ENCODE measurements at regions not wholly inside any gene's neighbourhood (a gene's known extent, or its start where the extent isn't known, plus 50 kb on each side); places are given as distances from the start of the nearest gene placed in this dataset.

GRCh38 chr11:109730669-109731068 lies 308.7 kb downstream of the C11orf87 start:
- Mint-ChIP-seq H3K27me3 (ENCODE audit: low read depth) (no peaks in the 10 kb centered on the region), H3K27ac (no peak overlapping the region), H3K36me3 (no peaks in the 10 kb centered on the region), H3K4me1 (peaks cover 20% of the 10 kb centered on the region), H3K9me3 (peaks cover 5% of the 10 kb centered on the region), H3K4me3 (no peak overlapping the region)
- TF ChIP-seq CTCF (IDR thresholded peaks at IDR 0.05; ENCODE audit: unreplicated experiment), result no peak
- no peak for DNase-seq (ENCODE audit: low spot score in 2 of 2, unreplicated experiment in 2 of 2)

- no peak overlapping the region for H3K4me3 Mint-ChIP-seq
- no peak for TF ChIP-seq CTCF (IDR thresholded peaks at IDR 0.05; ENCODE audit: unreplicated experiment)
Observed at GRCh38 chr11:109731451-109731850, 309.5 kb downstream of the C11orf87 start.

GRCh38 chr11:109733245-109733644 lies 311.3 kb downstream of the C11orf87 start:
- H3K36me3 Mint-ChIP-seq, result no peaks in the 10 kb centered on the region
- H3K9me3 Mint-ChIP-seq, result peaks cover 5% of the 10 kb centered on the region
- no peak overlapping the region for H3K27ac Mint-ChIP-seq
- DNase-seq (ENCODE audit: low spot score in 2 of 2, unreplicated experiment in 2 of 2), result no peak
- peaks cover 19% of the 10 kb centered on the region for H3K4me1 Mint-ChIP-seq
- no peak for TF ChIP-seq CTCF (IDR thresholded peaks at IDR 0.05; ENCODE audit: unreplicated experiment)
- no peaks in the 10 kb centered on the region for H3K27me3 Mint-ChIP-seq (ENCODE audit: low read depth)
- no peak overlapping the region for H3K4me3 Mint-ChIP-seq

More at GRCh38 chr11:109731451-109731850, 309.5 kb downstream of the C11orf87 start:
- no peak for DNase-seq (ENCODE audit: low spot score in 2 of 2, unreplicated experiment in 2 of 2)
- Mint-ChIP-seq H3K27ac (no peak overlapping the region), H3K36me3 (no peaks in the 10 kb centered on the region), H3K9me3 (peaks cover 5% of the 10 kb centered on the region), H3K4me1 (peaks cover 19% of the 10 kb centered on the region), H3K27me3 (ENCODE audit: low read depth) (no peaks in the 10 kb centered on the region)

- Mint-ChIP-seq H3K27me3 (ENCODE audit: low read depth) (no peaks in the 10 kb centered on the region), H3K9me3 (no peaks in the 10 kb centered on the region), H3K4me3 (no peak overlapping the region), H3K4me1 (peaks cover 19% of the 10 kb centered on the region), H3K36me3 (no peaks in the 10 kb centered on the region), H3K27ac (no peak overlapping the region)
- TF ChIP-seq CTCF (IDR thresholded peaks at IDR 0.05; ENCODE audit: unreplicated experiment), result no peak
- DNase-seq (ENCODE audit: low spot score in 2 of 2, unreplicated experiment in 2 of 2), result no peak
Observed at GRCh38 chr11:109734566-109734965, 312.6 kb downstream of the C11orf87 start.

- no peak overlapping the region for H3K27ac Mint-ChIP-seq
- no peaks in the 10 kb centered on the region for H3K27me3 Mint-ChIP-seq (ENCODE audit: low read depth)
- H3K4me1 Mint-ChIP-seq, result peaks cover 19% of the 10 kb centered on the region
- H3K4me3 Mint-ChIP-seq, result no peak overlapping the region
- no peak for DNase-seq (ENCODE audit: low spot score in 2 of 2, unreplicated experiment in 2 of 2)
- no peaks in the 10 kb centered on the region for H3K9me3 Mint-ChIP-seq
- no peak for TF ChIP-seq CTCF (IDR thresholded peaks at IDR 0.05; ENCODE audit: unreplicated experiment)
- no peaks in the 10 kb centered on the region for H3K36me3 Mint-ChIP-seq
Observed at GRCh38 chr11:109735128-109735527, 313.1 kb downstream of the C11orf87 start.

GRCh38 chr11:109739379-109739778 lies 317.4 kb downstream of the C11orf87 start:
- Mint-ChIP-seq H3K9me3 (no peaks in the 10 kb centered on the region), H3K27me3 (ENCODE audit: low read depth) (no peaks in the 10 kb centered on the region), H3K36me3 (no peaks in the 10 kb centered on the region), H3K27ac (no peak overlapping the region), H3K4me1 (peaks cover 5% of the 10 kb centered on the region), H3K4me3 (no peak overlapping the region)
- DNase-seq (ENCODE audit: low spot score in 2 of 2, unreplicated experiment in 2 of 2), result no peak
- no peak for TF ChIP-seq CTCF (IDR thresholded peaks at IDR 0.05; ENCODE audit: unreplicated experiment)
